ENCODE measurements at regions not wholly inside any gene's neighbourhood (a gene's known extent, or its start where the extent isn't known, plus 50 kb on each side); places are given as distances from the start of the nearest gene placed in this dataset.

DNA sequence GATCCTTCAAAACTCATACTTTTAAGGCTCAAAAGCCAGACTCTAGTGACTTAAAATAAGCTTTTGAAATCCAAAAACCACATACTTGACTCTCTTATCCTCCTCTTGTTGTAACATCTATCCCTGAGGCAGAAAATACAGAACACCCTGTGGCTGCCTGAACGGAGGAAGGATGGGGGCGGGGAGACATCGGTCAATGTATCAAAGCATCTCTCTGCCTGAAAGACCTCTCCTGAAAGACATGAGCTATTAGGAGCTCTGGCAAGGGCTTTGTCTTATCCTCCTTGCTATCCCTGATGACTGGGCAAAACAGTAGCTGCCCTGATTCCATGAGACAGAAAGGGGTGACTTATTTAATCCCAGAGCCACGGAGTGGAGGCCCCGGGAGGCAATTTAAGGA, 122.4 kb downstream of the MN1 start:
- intact Hi-C loops (cut with DNase I; ENCODE audit: low total_unique reads): no loop called here
- H3K4me1 ChIP-seq: peaks cover under 1 to 4% (median 2%) of the 10 kb centered on the region in 4 donors
- H3K36me3 ChIP-seq: no peaks in the 10 kb centered on the region
- TF ChIP-seq, protein P1, sequence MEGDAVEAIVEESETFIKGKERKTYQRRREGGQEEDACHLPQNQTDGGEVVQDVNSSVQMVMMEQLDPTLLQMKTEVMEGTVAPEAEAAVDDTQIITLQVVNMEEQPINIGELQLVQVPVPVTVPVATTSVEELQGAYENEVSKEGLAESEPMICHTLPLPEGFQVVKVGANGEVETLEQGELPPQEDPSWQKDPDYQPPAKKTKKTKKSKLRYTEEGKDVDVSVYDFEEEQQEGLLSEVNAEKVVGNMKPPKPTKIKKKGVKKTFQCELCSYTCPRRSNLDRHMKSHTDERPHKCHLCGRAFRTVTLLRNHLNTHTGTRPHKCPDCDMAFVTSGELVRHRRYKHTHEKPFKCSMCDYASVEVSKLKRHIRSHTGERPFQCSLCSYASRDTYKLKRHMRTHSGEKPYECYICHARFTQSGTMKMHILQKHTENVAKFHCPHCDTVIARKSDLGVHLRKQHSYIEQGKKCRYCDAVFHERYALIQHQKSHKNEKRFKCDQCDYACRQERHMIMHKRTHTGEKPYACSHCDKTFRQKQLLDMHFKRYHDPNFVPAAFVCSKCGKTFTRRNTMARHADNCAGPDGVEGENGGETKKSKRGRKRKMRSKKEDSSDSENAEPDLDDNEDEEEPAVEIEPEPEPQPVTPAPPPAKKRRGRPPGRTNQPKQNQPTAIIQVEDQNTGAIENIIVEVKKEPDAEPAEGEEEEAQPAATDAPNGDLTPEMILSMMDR (IDR thresholded peaks at IDR 0.05): no peak
- TF ChIP-seq POLR2AphosphoS5 (IDR thresholded peaks at IDR 0.05): no peak
- no peak for TF ChIP-seq EP300 (IDR thresholded peaks at IDR 0.05)
- TF ChIP-seq POLR2A (IDR thresholded peaks at IDR 0.05): no peak
- DNase-seq: no peak
- H3K27me3 ChIP-seq: no peaks in the 10 kb centered on the region
- no peak overlapping the region for H3K27ac ChIP-seq
- H3K9me3 ChIP-seq: peaks cover 0 to 4% (median 0%) of the 10 kb centered on the region in 4 donors
- no peak overlapping the region for H3K4me3 ChIP-seq
- WGBS, 5 donors: 74 to 87% (median 81%) methylated on average over 5 of the region's 5 CpGs

DNA sequence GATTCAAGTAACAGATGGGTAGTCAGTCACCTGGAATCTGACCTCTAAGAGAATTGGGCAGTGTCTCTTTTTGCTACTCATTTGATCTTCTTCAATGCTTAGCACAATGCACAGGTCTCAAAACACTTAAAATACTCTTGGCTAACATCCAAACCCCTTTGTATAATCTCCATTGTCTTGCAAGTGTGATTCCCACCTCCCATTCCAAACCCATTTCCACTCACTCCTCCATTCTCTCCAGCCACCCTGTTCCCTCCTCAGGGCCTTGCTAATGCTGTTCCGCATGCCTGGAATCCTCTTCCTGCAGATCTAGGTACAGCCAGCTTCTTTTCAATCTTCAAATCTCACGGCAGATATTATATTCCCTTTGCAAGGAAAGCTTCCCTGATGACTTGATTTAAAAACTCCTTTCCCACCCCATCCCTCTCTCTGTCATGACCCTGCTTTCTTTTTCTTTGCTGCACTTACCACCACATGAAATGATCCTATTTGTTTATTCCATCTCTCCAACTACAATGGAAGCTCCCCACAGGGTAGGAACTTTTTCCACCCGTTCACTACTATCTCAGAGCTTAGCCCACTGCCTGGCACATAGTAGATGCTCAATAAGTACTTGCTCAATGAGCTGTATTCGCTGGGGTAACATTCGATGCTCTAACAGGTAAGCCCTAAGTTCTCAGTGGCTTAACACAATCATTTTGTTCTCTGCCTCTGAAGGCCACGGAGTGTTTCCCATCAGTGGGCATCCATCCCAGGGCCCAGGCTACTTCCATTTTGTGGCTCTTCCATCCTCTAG, 121.7 kb downstream of the MN1 start:
- no peak overlapping the region for H3K27ac ChIP-seq
- intact Hi-C loops (cut with DNase I; ENCODE audit: low total_unique reads): no loop called here
- H3K9me3 ChIP-seq: peaks cover 0 to 4% (median 0%) of the 10 kb centered on the region in 4 donors
- WGBS, 5 donors: 81 to 95% (median 93%) methylated on average over 6 of the region's 6 CpGs
- H3K4me1 ChIP-seq: peaks cover 0 to 4% (median 2%) of the 10 kb centered on the region in 4 donors
- no peak overlapping the region for H3K4me3 ChIP-seq
- TF ChIP-seq POLR2A (IDR thresholded peaks at IDR 0.05) (no peak), EP300 (IDR thresholded peaks at IDR 0.05) (no peak), POLR2AphosphoS5 (IDR thresholded peaks at IDR 0.05) (no peak)
- TF ChIP-seq, protein P1 (IDR thresholded peaks at IDR 0.05): no peak
- no peaks in the 10 kb centered on the region for H3K36me3 ChIP-seq
- DNase-seq: no peak
- H3K27me3 ChIP-seq: no peaks in the 10 kb centered on the region

DNA sequence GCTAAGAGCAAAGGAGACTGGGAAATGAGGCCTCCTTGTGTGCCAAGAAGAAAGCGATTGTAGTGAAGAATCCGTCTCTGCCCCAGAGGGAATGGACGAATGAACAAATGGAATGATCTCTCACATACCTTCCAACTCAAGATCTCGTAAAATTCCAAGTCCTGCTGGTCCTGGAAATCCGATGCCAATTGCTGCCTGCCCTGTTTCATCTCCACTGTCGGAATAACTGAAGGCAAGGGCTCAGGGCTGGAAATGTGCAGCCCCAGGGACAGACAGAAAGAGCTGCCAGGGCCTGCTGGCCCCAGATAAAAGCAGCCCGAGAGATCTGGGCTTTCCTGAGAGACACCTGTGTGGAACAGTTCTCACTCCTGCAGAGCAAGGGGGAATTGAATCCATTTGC, 120.9 kb downstream of the MN1 start:
- intact Hi-C loops (cut with DNase I; ENCODE audit: low total_unique reads): no loop called here
- Histone ChIP-seq H3K4me1 (peaks cover under 1 to 11% (median 7%) of the 10 kb centered on the region in 4 donors), H3K27ac (no peak overlapping the region), H3K4me3 (no peak overlapping the region), H3K27me3 (no peaks in the 10 kb centered on the region), H3K36me3 (no peaks in the 10 kb centered on the region), H3K9me3 (peaks cover 0 to 4% (median 0%) of the 10 kb centered on the region in 4 donors)
- DNase-seq: no peak
- WGBS, 5 donors: 84 to 91% (median 86%) methylated on average over 7 of the region's 7 CpGs
- TF ChIP-seq EP300 (IDR thresholded peaks at IDR 0.05): no peak
- TF ChIP-seq, protein P1 (IDR thresholded peaks at IDR 0.05): no peak
- TF ChIP-seq POLR2A (IDR thresholded peaks at IDR 0.05): no peak
- no peak for TF ChIP-seq POLR2AphosphoS5 (IDR thresholded peaks at IDR 0.05)

DNA sequence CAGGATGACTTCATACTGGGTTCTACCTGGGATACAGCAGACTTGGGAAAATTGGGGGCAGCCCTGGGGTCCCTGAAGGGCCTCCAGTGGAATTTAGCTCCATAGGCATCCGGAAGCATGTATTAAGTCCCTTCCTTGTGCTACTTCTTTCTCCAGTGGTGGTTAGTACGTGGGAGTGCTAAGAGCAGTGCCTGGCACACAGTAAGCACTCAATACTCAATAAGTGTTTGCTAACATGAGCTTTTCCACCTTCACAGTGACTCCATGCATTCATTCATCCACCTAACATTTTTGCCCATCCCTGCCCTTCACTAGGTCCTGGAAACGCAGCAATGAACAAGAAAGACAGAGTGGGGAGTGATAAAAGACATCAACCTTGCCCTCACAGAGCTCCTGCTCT, 120.5 kb downstream of the MN1 start:
- no peaks in the 10 kb centered on the region for H3K36me3 ChIP-seq
- peaks cover 4 to 15% (median 11%) of the 10 kb centered on the region in 4 donors for H3K4me1 ChIP-seq
- H3K9me3 ChIP-seq: peaks cover 0 to 4% (median 0%) of the 10 kb centered on the region in 4 donors
- no peaks in the 10 kb centered on the region for H3K27me3 ChIP-seq
- 70 to 95% (median 81%) methylated on average over 3 of the region's 3 CpGs for WGBS, 5 donors
- TF ChIP-seq, protein P1 (IDR thresholded peaks at IDR 0.05): no peak
- TF ChIP-seq POLR2A (IDR thresholded peaks at IDR 0.05) (no peak), POLR2AphosphoS5 (IDR thresholded peaks at IDR 0.05) (no peak), EP300 (IDR thresholded peaks at IDR 0.05) (no peak)
- H3K4me3 ChIP-seq: no peak overlapping the region
- intact Hi-C loops (cut with DNase I; ENCODE audit: low total_unique reads): no loop called here
- no peak for DNase-seq
- H3K27ac ChIP-seq: no peak overlapping the region

Measured in stomach (tissue), 8 donors.